ENCODE measurements at regions not wholly inside any gene's neighbourhood (a gene's known extent, or its start where the extent isn't known, plus 50 kb on each side); places are given as distances from the start of the nearest gene placed in this dataset.

DNA sequence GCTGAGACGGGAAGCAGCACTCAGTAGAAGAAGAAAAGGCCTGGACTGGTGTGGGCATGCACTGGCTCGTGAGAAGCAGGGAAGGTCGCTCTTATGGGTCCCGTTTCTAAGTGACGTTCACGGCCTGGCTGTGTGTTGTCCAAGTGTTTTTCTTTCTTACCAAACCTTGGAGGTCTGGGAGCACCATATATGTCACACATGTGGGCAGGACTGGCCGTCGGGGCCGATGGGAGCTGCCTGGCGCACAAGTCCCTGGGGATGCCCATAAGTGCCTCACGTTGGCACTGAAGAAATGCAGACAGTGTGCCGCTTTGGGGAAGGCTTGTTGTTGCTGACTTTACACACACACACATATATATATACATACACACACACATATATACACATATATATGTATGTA is 86.0 kb upstream of the DUSP22 start:
- no peaks in the 10 kb centered on the region for H3K4me1 ChIP-seq
- no peaks in the 10 kb centered on the region for H3K9me3 ChIP-seq
- no peak for DNase-seq (ENCODE audit: low spot score in 2 of 2)
- no peaks in the 10 kb centered on the region for H3K36me3 ChIP-seq
- H3K27ac ChIP-seq: no peak overlapping the region
- peaks cover 0 to 21% of the 10 kb centered on the region in 2 donors for H3K27me3 ChIP-seq
- TF ChIP-seq POLR2AphosphoS5 (IDR thresholded peaks at IDR 0.05) (no peak), POLR2A (IDR thresholded peaks at IDR 0.05) (no peak)
- TF ChIP-seq, protein P1, sequence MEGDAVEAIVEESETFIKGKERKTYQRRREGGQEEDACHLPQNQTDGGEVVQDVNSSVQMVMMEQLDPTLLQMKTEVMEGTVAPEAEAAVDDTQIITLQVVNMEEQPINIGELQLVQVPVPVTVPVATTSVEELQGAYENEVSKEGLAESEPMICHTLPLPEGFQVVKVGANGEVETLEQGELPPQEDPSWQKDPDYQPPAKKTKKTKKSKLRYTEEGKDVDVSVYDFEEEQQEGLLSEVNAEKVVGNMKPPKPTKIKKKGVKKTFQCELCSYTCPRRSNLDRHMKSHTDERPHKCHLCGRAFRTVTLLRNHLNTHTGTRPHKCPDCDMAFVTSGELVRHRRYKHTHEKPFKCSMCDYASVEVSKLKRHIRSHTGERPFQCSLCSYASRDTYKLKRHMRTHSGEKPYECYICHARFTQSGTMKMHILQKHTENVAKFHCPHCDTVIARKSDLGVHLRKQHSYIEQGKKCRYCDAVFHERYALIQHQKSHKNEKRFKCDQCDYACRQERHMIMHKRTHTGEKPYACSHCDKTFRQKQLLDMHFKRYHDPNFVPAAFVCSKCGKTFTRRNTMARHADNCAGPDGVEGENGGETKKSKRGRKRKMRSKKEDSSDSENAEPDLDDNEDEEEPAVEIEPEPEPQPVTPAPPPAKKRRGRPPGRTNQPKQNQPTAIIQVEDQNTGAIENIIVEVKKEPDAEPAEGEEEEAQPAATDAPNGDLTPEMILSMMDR (IDR thresholded peaks at IDR 0.05): no peak
- intact Hi-C loops (cut with DNase I; ENCODE audit: low total_unique reads): no loop called here
- H3K4me3 ChIP-seq: no peak overlapping the region

DNA sequence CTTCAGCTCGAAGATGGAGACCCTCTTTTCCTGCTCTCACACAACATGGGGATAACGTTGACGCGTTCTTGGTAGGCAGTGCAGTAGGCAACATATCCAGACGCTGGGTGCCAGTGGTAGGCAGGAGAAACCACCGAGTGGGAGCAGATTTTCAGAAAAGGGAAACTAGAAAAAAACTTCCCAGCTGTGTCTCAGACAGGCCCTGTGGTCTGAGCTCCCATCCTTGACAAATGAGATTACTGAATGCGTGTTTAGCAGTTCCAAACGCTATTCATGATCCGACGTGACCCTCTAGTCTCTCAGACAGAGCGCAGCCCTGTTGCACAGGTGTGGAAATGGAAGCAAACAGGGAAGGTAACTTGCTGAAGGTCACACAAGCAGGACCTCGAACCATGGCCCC is 83.9 kb upstream of the DUSP22 start:
- no peak overlapping the region for H3K27ac ChIP-seq
- no peaks in the 10 kb centered on the region for H3K4me1 ChIP-seq
- no peaks in the 10 kb centered on the region for H3K9me3 ChIP-seq
- DNase-seq (ENCODE audit: low spot score in 2 of 2): no peak
- TF ChIP-seq POLR2AphosphoS5 (IDR thresholded peaks at IDR 0.05) (no peak), POLR2A (IDR thresholded peaks at IDR 0.05) (no peak)
- TF ChIP-seq, protein P1 (IDR thresholded peaks at IDR 0.05): no peak
- no peak overlapping the region for H3K4me3 ChIP-seq
- H3K36me3 ChIP-seq: no peaks in the 10 kb centered on the region
- peaks cover 0 to 30% of the 10 kb centered on the region in 2 donors for H3K27me3 ChIP-seq
- intact Hi-C loops (cut with DNase I; ENCODE audit: low total_unique reads): no loop called here

GRCh38 chr6:208938-209337 is 83.3 kb upstream of the DUSP22 start:
- Histone ChIP-seq H3K4me3 (no peak overlapping the region), H3K9me3 (peaks cover 0 to 5% of the 10 kb centered on the region in 2 donors), H3K27ac (no peak overlapping the region), H3K36me3 (no peaks in the 10 kb centered on the region), H3K27me3 (peaks cover 0 to 30% of the 10 kb centered on the region in 2 donors), H3K4me1 (no peaks in the 10 kb centered on the region)
- TF ChIP-seq POLR2AphosphoS5 (IDR thresholded peaks at IDR 0.05) (no peak), POLR2A (IDR thresholded peaks at IDR 0.05) (no peak)
- TF ChIP-seq, protein P1 (IDR thresholded peaks at IDR 0.05): no peak
- no peak for DNase-seq (ENCODE audit: low spot score in 2 of 2)
- intact Hi-C loops (cut with DNase I; ENCODE audit: low total_unique reads): no loop called here

DNA sequence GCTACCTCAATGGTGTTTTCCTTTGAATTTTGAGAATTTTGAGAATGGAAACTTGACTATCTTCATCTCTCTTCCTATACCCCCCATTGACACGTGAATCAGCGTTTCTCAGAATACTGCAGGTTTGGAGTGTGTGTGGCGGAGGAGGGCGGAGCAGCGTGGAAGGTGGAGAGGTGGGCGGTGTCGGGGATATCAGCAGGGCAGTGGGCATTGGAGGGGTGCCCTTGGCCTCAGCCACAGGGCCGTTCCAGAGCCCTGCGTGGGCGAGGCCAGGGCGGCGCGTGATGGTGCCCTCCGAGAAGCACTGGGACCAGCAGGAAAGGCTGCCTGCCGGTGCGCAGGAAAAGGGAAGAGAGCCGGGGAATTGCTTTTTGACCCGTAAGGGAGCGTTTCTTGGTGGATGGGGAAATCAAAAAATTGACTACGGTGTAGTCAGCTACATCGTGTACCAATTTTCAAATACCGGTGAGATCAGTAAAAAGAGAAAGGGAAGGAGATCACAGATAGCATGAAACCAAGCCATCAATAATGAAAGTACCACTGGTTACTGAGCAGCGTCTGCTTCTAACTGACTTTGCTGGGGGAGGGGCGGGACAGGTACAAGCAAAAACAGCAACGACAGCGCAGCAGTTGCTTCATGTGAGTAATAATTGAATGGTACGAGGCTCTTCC is 82.7 kb upstream of the DUSP22 start:
- no peak for TF ChIP-seq POLR2A (IDR thresholded peaks at IDR 0.05)
- TF ChIP-seq POLR2AphosphoS5 (IDR thresholded peaks at IDR 0.05): no peak
- TF ChIP-seq, protein P1 (IDR thresholded peaks at IDR 0.05): no peak
- Histone ChIP-seq H3K36me3 (no peaks in the 10 kb centered on the region), H3K27me3 (peaks cover 0 to 30% of the 10 kb centered on the region in 2 donors), H3K4me1 (no peaks in the 10 kb centered on the region), H3K9me3 (peaks cover 0 to 8% of the 10 kb centered on the region in 2 donors), H3K27ac (no peak overlapping the region), H3K4me3 (peak overlapping the region in 1 of 3 donors; percentile 13)
- no peak for DNase-seq (ENCODE audit: low spot score in 2 of 2)
- intact Hi-C loops (cut with DNase I; ENCODE audit: low total_unique reads): no loop called here

- peak overlapping the region in 1 of 3 donors; percentile 13 for H3K4me3 ChIP-seq
- H3K27ac ChIP-seq: no peak overlapping the region
- peaks cover 0 to 8% of the 10 kb centered on the region in 2 donors for H3K9me3 ChIP-seq
- TF ChIP-seq, protein P1 (IDR thresholded peaks at IDR 0.05): no peak
- TF ChIP-seq POLR2A (IDR thresholded peaks at IDR 0.05) (no peak), POLR2AphosphoS5 (IDR thresholded peaks at IDR 0.05) (no peak)
- DNase-seq (ENCODE audit: low spot score in 2 of 2): no peak
- no peaks in the 10 kb centered on the region for H3K4me1 ChIP-seq
- intact Hi-C loops (cut with DNase I; ENCODE audit: low total_unique reads): no loop called here
- H3K36me3 ChIP-seq: no peaks in the 10 kb centered on the region
- H3K27me3 ChIP-seq: peaks cover 0 to 30% of the 10 kb centered on the region in 2 donors
Measured at GRCh38 chr6:210104-210456, 82.2 kb upstream of the DUSP22 start.

Measured in breast epithelium (tissue), 4 donors.